DOHH2 (cell line): ENCODE measurements at regions not wholly inside any gene's neighbourhood (a gene's known extent, or its start where the extent isn't known, plus 50 kb on each side); places are given as distances from the start of the nearest gene placed in this dataset.

Experiments used
- CTCF ChIP-seq: fragments of 200-600 bp; sonication (generic); IDR thresholded peaks from one replicate; pipeline ENCODE4 v1.5.1; 2014; ENCODE audit warnings: antibody characterized with exemption, mild to moderate bottlenecking, low read depth, low read length; ENCODE audit not compliant: poor library complexity, severe bottlenecking
- EZH2phosphoT487 ChIP-seq: fragments of 200-600 bp; sonication (generic); IDR thresholded peaks from 2 replicates; pipeline ENCODE4 v1.6.1; 2017; ENCODE audit warnings: borderline replicate concordance, mild to moderate bottlenecking, antibody characterized with exemption, low read length, moderate library complexity, mixed read lengths

- no peak for TF ChIP-seq CTCF
- no peak for TF ChIP-seq EZH2phosphoT487
Observed at GRCh38 chr12:75703131-75703530, 191.7 kb upstream of the KRR1 start.
